ENCODE measurements at regions not wholly inside any gene's neighbourhood (a gene's known extent, or its start where the extent isn't known, plus 50 kb on each side); places are given as distances from the start of the nearest gene placed in this dataset.

DNA sequence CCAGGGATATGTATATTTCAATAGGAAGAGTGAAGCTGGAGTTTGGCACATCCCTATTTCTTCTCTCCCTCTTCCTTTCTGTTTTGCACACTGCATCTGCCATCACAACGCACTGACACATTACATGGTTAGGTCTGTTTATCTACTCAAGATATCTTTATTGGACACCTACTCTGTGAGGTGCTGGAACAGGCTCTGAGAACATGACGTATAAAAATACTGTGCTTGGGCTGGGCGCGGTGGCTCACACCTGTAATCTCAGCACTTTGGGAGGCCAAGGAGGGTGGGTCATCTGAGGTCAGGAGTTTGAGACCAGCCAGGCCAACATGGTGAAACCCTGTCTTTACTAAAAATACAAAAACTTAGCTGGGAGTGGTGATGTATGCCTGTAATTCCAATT is 653.3 kb downstream of the SLC4A3 start:
- ATAC-seq (no peak), DNase-seq (no peak)
- intact Hi-C loops (cut with micrococcal nuclease): no loop called here
- no peaks in the 10 kb centered on the region for H3K4me1 ChIP-seq (ENCODE audit: control insufficient read depth in 2 of 2, insufficient read depth in 2 of 2, low read length in 2 of 2)
- Mint-ChIP-seq H3K27ac (no peak overlapping the region), H3K36me3 (no peaks in the 10 kb centered on the region), H3K4me1 (no peaks in the 10 kb centered on the region), H3K4me3 (no peak overlapping the region), H3K27me3 (peaks cover 0 to 10% (median 0%) of the 10 kb centered on the region in 5 donors), H3K9me3 (peaks cover 0 to 8% (median 3%) of the 10 kb centered on the region in 11 donors)
- no peaks in the 10 kb centered on the region for H3K27me3 ChIP-seq (ENCODE audit: control insufficient read depth in 2 of 2, insufficient read depth in 2 of 2, low read length in 2 of 2)
- no peak overlapping the region for H3K27ac ChIP-seq (ENCODE audit: low read depth, low read length)
- H3K4me3 ChIP-seq (ENCODE audit: low read length): no peak overlapping the region
- ChIA-PET POLR2A (no interaction called here), CTCF (no interaction called here)
- H3K36me3 ChIP-seq (ENCODE audit: control insufficient read depth in 2 of 3, insufficient read depth in 3 of 3, low read length in 3 of 3): no peaks in the 10 kb centered on the region
- no peaks in the 10 kb centered on the region for H3K9me3 ChIP-seq (ENCODE audit: control insufficient read depth in 2 of 3, low read length in 3 of 3)

DNA sequence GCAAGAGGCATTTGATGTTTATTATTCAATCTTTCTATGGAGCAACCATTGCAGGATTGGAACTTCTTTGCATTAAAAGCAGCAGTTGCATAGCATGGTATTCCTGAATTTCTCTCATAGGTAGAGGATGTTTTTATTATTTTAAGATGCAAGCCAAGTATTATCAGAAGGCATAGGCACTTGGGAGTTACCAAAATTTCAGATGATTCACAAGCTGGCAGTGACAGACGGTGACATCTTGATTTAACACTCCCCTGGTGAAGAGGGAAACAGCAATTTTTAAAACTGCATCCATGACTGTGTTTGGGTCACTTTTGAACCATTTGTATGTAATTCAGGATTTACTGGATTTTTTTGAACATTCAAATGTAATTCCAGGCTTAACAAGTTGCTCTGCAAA is 654.3 kb downstream of the SLC4A3 start:
- Histone ChIP-seq H3K27me3 (ENCODE audit: control insufficient read depth in 2 of 2, insufficient read depth in 2 of 2, low read length in 2 of 2) (no peaks in the 10 kb centered on the region), H3K9me3 (ENCODE audit: control insufficient read depth in 2 of 3, low read length in 3 of 3) (no peaks in the 10 kb centered on the region), H3K4me3 (ENCODE audit: low read length) (no peak overlapping the region), H3K4me1 (ENCODE audit: control insufficient read depth in 2 of 2, insufficient read depth in 2 of 2, low read length in 2 of 2) (no peaks in the 10 kb centered on the region), H3K36me3 (ENCODE audit: control insufficient read depth in 2 of 3, insufficient read depth in 3 of 3, low read length in 3 of 3) (no peaks in the 10 kb centered on the region), H3K27ac (ENCODE audit: low read depth, low read length) (no peak overlapping the region)
- Mint-ChIP-seq H3K4me1 (no peaks in the 10 kb centered on the region), H3K36me3 (no peaks in the 10 kb centered on the region), H3K27me3 (peaks cover 0 to 10% (median 0%) of the 10 kb centered on the region in 5 donors), H3K9me3 (peaks cover 0 to 6% (median 0%) of the 10 kb centered on the region in 11 donors), H3K27ac (no peak overlapping the region), H3K4me3 (no peak overlapping the region)
- ChIA-PET POLR2A (no interaction called here), CTCF (no interaction called here)
- intact Hi-C loops (cut with micrococcal nuclease): no loop called here
- ATAC-seq: no peak
- DNase-seq: no peak

DNA sequence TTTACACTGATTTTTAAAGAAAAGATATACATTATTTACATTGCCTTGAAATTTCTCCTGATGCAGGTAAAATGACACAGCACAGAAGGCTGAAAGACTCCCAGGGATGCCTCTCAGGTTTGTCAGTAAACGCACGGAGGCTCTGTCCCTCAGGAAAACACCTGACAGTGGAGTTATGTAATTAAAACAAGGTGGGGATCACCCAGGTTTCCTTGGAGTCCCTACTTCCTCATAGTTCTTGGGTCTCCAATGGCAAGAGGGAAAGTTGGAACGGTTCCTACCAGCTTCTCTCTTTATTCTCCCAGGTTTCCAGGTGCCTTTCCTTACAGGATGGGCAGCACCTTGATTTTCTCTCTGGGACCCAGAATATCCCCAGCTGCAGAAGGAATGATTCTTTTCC is 654.8 kb downstream of the SLC4A3 start:
- ATAC-seq: no peak
- POLR2A ChIA-PET: no interaction called here
- H3K27ac Mint-ChIP-seq: no peak overlapping the region

DNA sequence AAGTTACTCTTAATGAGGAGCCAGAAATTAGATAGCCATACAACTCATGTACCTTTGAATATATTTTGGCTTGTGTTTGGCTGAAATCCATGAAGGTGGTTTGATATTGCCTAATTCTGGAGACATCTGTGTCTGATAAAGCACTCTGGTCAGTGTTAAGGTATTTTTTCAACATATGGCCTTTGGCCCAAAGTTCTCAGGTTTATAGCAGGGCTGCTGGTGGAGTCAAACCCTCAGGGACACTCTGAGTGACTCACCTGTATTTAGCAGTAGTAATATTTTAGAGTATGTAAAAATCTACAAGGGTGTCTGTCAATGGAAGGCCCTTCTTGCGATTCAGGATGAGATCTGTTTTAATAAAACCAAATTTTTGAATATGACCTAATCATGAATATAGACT is 666.5 kb downstream of the SLC4A3 start:
- CTCF ChIA-PET: no interaction called here
- no peaks in the 10 kb centered on the region for H3K4me1 Mint-ChIP-seq
- H3K9me3 Mint-ChIP-seq: peaks cover 0 to 14% (median 2%) of the 10 kb centered on the region in 11 donors
- H3K36me3 Mint-ChIP-seq: no peaks in the 10 kb centered on the region
- DNase-seq: no peak
- no peaks in the 10 kb centered on the region for H3K27me3 Mint-ChIP-seq
- no peak overlapping the region for H3K27ac ChIP-seq (ENCODE audit: low read depth, low read length)
- H3K4me1 ChIP-seq (ENCODE audit: control insufficient read depth in 2 of 2, insufficient read depth in 2 of 2, low read length in 2 of 2): no peaks in the 10 kb centered on the region
- no peak overlapping the region for H3K27ac Mint-ChIP-seq
- no peaks in the 10 kb centered on the region for H3K9me3 ChIP-seq (ENCODE audit: control insufficient read depth in 2 of 3, low read length in 3 of 3)
- no peak overlapping the region for H3K4me3 ChIP-seq (ENCODE audit: low read length)
- no peaks in the 10 kb centered on the region for H3K27me3 ChIP-seq (ENCODE audit: control insufficient read depth in 2 of 2, insufficient read depth in 2 of 2, low read length in 2 of 2)
- no peak overlapping the region for H3K4me3 Mint-ChIP-seq
- H3K36me3 ChIP-seq (ENCODE audit: control insufficient read depth in 2 of 3, insufficient read depth in 3 of 3, low read length in 3 of 3): no peaks in the 10 kb centered on the region
- intact Hi-C loops (cut with micrococcal nuclease): no loop called here
- POLR2A ChIA-PET: no interaction called here
- no peak for ATAC-seq

More for the DNA sequence above, 654.8 kb downstream of the SLC4A3 start:
- H3K9me3 Mint-ChIP-seq: peaks cover 0 to 5% (median 0%) of the 10 kb centered on the region in 11 donors
- H3K36me3 ChIP-seq (ENCODE audit: control insufficient read depth in 2 of 3, insufficient read depth in 3 of 3, low read length in 3 of 3): no peaks in the 10 kb centered on the region
- no peaks in the 10 kb centered on the region for H3K9me3 ChIP-seq (ENCODE audit: control insufficient read depth in 2 of 3, low read length in 3 of 3)
- H3K27me3 Mint-ChIP-seq: peaks cover 0 to 10% (median 0%) of the 10 kb centered on the region in 5 donors
- H3K4me1 Mint-ChIP-seq: no peaks in the 10 kb centered on the region
- no peak overlapping the region for H3K4me3 Mint-ChIP-seq
- DNase-seq: no peak
- intact Hi-C loops (cut with micrococcal nuclease): no loop called here
- no peaks in the 10 kb centered on the region for H3K27me3 ChIP-seq (ENCODE audit: control insufficient read depth in 2 of 2, insufficient read depth in 2 of 2, low read length in 2 of 2)
- H3K36me3 Mint-ChIP-seq: no peaks in the 10 kb centered on the region
- H3K4me3 ChIP-seq (ENCODE audit: low read length): no peak overlapping the region
- no peaks in the 10 kb centered on the region for H3K4me1 ChIP-seq (ENCODE audit: control insufficient read depth in 2 of 2, insufficient read depth in 2 of 2, low read length in 2 of 2)
- H3K27ac ChIP-seq (ENCODE audit: low read depth, low read length): no peak overlapping the region
- CTCF ChIA-PET: no interaction called here

DNA sequence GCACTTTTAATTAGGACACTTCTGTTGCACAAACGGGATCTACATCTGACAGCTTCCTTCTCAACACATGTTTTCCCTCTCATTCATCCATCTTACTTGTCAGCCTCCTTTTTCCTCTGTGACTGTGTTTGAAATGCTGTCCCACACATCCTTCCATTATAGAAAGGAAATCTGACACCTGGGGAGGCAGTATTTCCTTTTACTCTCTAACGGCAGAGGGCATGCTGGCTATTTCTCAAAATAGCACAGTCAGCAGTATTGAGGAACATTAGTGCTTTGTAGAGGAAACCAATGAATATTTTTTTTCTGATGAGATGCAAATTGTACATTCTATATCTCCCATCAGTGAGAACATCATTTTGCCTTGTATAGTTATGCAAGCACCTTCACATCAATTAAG is 668.7 kb downstream of the SLC4A3 start:
- H3K27ac Mint-ChIP-seq: no peak overlapping the region
- H3K4me3 Mint-ChIP-seq: no peak overlapping the region
- CTCF ChIA-PET: no interaction called here
- DNase-seq (no peak), ATAC-seq (no peak)
- no peaks in the 10 kb centered on the region for H3K27me3 ChIP-seq (ENCODE audit: control insufficient read depth in 2 of 2, insufficient read depth in 2 of 2, low read length in 2 of 2)
- no peak overlapping the region for H3K27ac ChIP-seq (ENCODE audit: low read depth, low read length)
- no peaks in the 10 kb centered on the region for H3K4me1 Mint-ChIP-seq
- intact Hi-C loops (cut with micrococcal nuclease): no loop called here
- no peaks in the 10 kb centered on the region for H3K4me1 ChIP-seq (ENCODE audit: control insufficient read depth in 2 of 2, insufficient read depth in 2 of 2, low read length in 2 of 2)
- H3K36me3 ChIP-seq (ENCODE audit: control insufficient read depth in 2 of 3, insufficient read depth in 3 of 3, low read length in 3 of 3): no peaks in the 10 kb centered on the region
- POLR2A ChIA-PET: no interaction called here
- H3K36me3 Mint-ChIP-seq: no peaks in the 10 kb centered on the region
- H3K9me3 ChIP-seq (ENCODE audit: control insufficient read depth in 2 of 3, low read length in 3 of 3): no peaks in the 10 kb centered on the region
- H3K9me3 Mint-ChIP-seq: peaks cover 0 to 15% (median 0%) of the 10 kb centered on the region in 11 donors
- no peak overlapping the region for H3K4me3 ChIP-seq (ENCODE audit: low read length)
- H3K27me3 Mint-ChIP-seq: no peaks in the 10 kb centered on the region

DNA sequence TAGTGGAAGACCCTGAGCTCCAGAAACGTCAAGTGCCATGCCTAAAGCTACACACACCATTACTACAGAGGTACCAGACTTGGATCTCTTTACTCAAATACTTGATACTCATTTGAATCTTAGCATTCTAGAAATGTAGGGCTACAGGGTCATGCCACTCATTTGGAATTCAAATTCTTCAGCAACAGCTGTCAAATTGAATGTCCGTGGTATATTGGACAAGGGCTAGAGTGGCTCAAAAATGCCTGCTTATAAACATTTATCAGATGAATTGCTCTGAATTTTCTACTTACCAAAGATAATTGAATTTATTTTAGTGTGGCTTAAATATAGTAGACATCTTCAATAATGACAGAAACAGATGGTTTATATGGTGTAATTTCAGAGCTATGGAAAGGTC is 669.7 kb downstream of the SLC4A3 start:
- no peak for ATAC-seq
- POLR2A ChIA-PET: no interaction called here
- CTCF ChIA-PET: no interaction called here

DNA sequence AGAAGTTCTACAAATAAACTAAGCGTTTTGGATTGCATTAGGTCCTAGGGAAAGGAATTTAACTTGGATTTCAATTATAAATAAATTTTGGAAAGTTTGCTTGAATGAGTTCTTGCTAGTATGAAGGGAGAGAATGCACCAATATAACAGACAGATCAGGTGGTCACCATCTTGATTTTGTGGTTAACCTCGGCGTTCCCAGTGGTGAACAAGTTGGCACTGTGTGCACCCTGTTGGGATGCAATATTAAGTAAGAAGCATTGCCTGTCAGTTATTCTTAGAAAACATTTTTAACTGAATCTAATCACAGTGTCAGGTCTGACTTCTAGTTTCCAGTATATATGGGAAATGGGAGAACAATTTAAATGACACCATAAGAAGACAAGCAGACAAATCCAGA is 673.4 kb downstream of the SLC4A3 start:
- Histone ChIP-seq H3K4me1 (ENCODE audit: control insufficient read depth in 2 of 2, insufficient read depth in 2 of 2, low read length in 2 of 2) (no peaks in the 10 kb centered on the region), H3K9me3 (ENCODE audit: control insufficient read depth in 2 of 3, low read length in 3 of 3) (no peaks in the 10 kb centered on the region), H3K4me3 (ENCODE audit: low read length) (no peak overlapping the region), H3K27me3 (ENCODE audit: control insufficient read depth in 2 of 2, insufficient read depth in 2 of 2, low read length in 2 of 2) (no peaks in the 10 kb centered on the region), H3K27ac (ENCODE audit: low read depth, low read length) (no peak overlapping the region), H3K36me3 (ENCODE audit: control insufficient read depth in 2 of 3, insufficient read depth in 3 of 3, low read length in 3 of 3) (no peaks in the 10 kb centered on the region)
- intact Hi-C loops (cut with micrococcal nuclease): no loop called here
- Mint-ChIP-seq H3K27ac (no peak overlapping the region), H3K4me3 (no peak overlapping the region), H3K36me3 (no peaks in the 10 kb centered on the region), H3K9me3 (peaks cover 0 to 11% (median 0%) of the 10 kb centered on the region in 11 donors), H3K4me1 (no peaks in the 10 kb centered on the region), H3K27me3 (peaks cover 0 to 5% (median 0%) of the 10 kb centered on the region in 5 donors)
- ATAC-seq: no peak
- ChIA-PET POLR2A (no interaction called here), CTCF (no interaction called here)
- DNase-seq: no peak

More for the DNA sequence above, 669.7 kb downstream of the SLC4A3 start:
- H3K36me3 Mint-ChIP-seq: no peaks in the 10 kb centered on the region
- Histone ChIP-seq H3K4me1 (ENCODE audit: control insufficient read depth in 2 of 2, insufficient read depth in 2 of 2, low read length in 2 of 2) (no peaks in the 10 kb centered on the region), H3K9me3 (ENCODE audit: control insufficient read depth in 2 of 3, low read length in 3 of 3) (no peaks in the 10 kb centered on the region), H3K36me3 (ENCODE audit: control insufficient read depth in 2 of 3, insufficient read depth in 3 of 3, low read length in 3 of 3) (no peaks in the 10 kb centered on the region), H3K4me3 (ENCODE audit: low read length) (no peak overlapping the region), H3K27ac (ENCODE audit: low read depth, low read length) (no peak overlapping the region), H3K27me3 (ENCODE audit: control insufficient read depth in 2 of 2, insufficient read depth in 2 of 2, low read length in 2 of 2) (no peaks in the 10 kb centered on the region)
- no peak overlapping the region for H3K4me3 Mint-ChIP-seq
- DNase-seq: no peak
- no peak overlapping the region for H3K27ac Mint-ChIP-seq
- no peaks in the 10 kb centered on the region for H3K27me3 Mint-ChIP-seq
- intact Hi-C loops (cut with micrococcal nuclease): no loop called here
- H3K9me3 Mint-ChIP-seq: peaks cover 0 to 11% (median 0%) of the 10 kb centered on the region in 11 donors
- no peaks in the 10 kb centered on the region for H3K4me1 Mint-ChIP-seq
